Tibial nerve (tissue), 4 donors: ENCODE measurements at regions not wholly inside any gene's neighbourhood (a gene's known extent, or its start where the extent isn't known, plus 50 kb on each side); places are given as distances from the start of the nearest gene placed in this dataset.

ENCODE experiments used
- DNase-seq, 2 donors: peaks; one replicate each; pipeline ENCODE4 v3.0.0-alpha.2; 2019; ENCODE audit warnings: low spot score in 2 of 2
- H3K27ac ChIP-seq, 4 donors: fragments of 200-600 bp; sonication (generic) in 3 of 4; one replicate each; pipeline ENCODE4 v1.5.1; 2017 to 2019; ENCODE audit warnings: mild to moderate bottlenecking in 1 of 4
- H3K27me3 ChIP-seq, 2 donors: fragments of 200-600 bp; sonication (generic) in 1 of 2; one replicate each; pipeline versions ENCODE4 v1.5.1 to v1.6.0; 2017 to 2019
- H3K36me3 ChIP-seq, 3 donors: fragments of 200-600 bp; sonication (generic); one replicate each; pipeline ENCODE4 v1.5.1; 2018 to 2019
- H3K4me1 ChIP-seq, 4 donors: fragments of 200-600 bp; sonication (generic) in 3 of 4; one replicate each; pipeline ENCODE4 v1.5.1; 2017 to 2019
- H3K4me3 ChIP-seq, 4 donors: fragments of 200-600 bp; sonication (generic) in 3 of 4; one replicate each; pipeline ENCODE4 v1.5.1; 2017 to 2019; ENCODE audit warnings: mild to moderate bottlenecking in 1 of 4, moderate library complexity in 1 of 4
- H3K9me3 ChIP-seq, 4 donors: fragments of 200-600 bp; sonication (generic) in 3 of 4; one replicate each; pipeline ENCODE4 v1.5.1; 2017 to 2019
- CTCF ChIP-seq, 5 experiments: fragments of 200-600 bp in 3 of 5; fragments of 450-650 bp in 2 of 5; sonication (generic) in 3 of 5; IDR thresholded peaks; one replicate each; pipeline ENCODE4 v1.5.1; 2016 to 2019; ENCODE audit warnings: antibody characterized with exemption in 5 of 5, mild to moderate bottlenecking in 3 of 5, moderate library complexity in 2 of 5
- EP300 ChIP-seq, 2 donors: sonication (generic); formaldehyde crosslinking; IDR thresholded peaks; one replicate each; pipeline ENCODE4 v1.6.1; 2017; ENCODE audit warnings: antibody characterized with exemption in 2 of 2, mild to moderate bottlenecking in 1 of 2
- POLR2A ChIP-seq, 2 donors: fragments of 450-650 bp; IDR thresholded peaks; one replicate each; pipeline ENCODE4 v1.6.1; 2017; ENCODE audit warnings: antibody characterized with exemption in 2 of 2, mild to moderate bottlenecking in 2 of 2, moderate library complexity in 2 of 2
- WGBS, 2 donors: methylation state at CpG; one replicate each; pipeline ENCODE4 v1.1.5; 2018; 5-methylcytosine and 5-hydroxymethylcytosine counted together

- WGBS, 2 donors = 21 to 23% methylated on average over 3 of the region's 3 CpGs
- no peak overlapping the region for H3K27ac ChIP-seq
- TF ChIP-seq EP300 (IDR thresholded peaks at IDR 0.05) (no peak), POLR2A (IDR thresholded peaks at IDR 0.05) (no peak), CTCF (IDR thresholded peaks at IDR 0.05) (no peak)
- no peaks in the 10 kb centered on the region for H3K9me3 ChIP-seq
- no peaks in the 10 kb centered on the region for H3K27me3 ChIP-seq
- H3K4me3 ChIP-seq = no peak overlapping the region
- no peak for DNase-seq
- H3K36me3 ChIP-seq = no peaks in the 10 kb centered on the region
- H3K4me1 ChIP-seq = no peaks in the 10 kb centered on the region
Observed at GRCh38 chr18:45119876-45120275, 439.2 kb downstream of the SETBP1 start.

- no peaks in the 10 kb centered on the region for H3K4me1 ChIP-seq
- H3K27me3 ChIP-seq = no peaks in the 10 kb centered on the region
- TF ChIP-seq POLR2A (IDR thresholded peaks at IDR 0.05) (no peak), EP300 (IDR thresholded peaks at IDR 0.05) (no peak), CTCF (IDR thresholded peaks at IDR 0.05) (no peak)
- no peaks in the 10 kb centered on the region for H3K36me3 ChIP-seq
- no peak overlapping the region for H3K27ac ChIP-seq
- WGBS, 2 donors = 82 to 87% methylated on average over 1 of the region's 1 CpG
- no peak overlapping the region for H3K4me3 ChIP-seq
- no peaks in the 10 kb centered on the region for H3K9me3 ChIP-seq
- DNase-seq = no peak
Observed at GRCh38 chr18:45121146-45121545, 440.5 kb downstream of the SETBP1 start.

GRCh38 chr18:45122506-45122905, 441.8 kb downstream of the SETBP1 start:
- no peaks in the 10 kb centered on the region for H3K27me3 ChIP-seq
- no peak overlapping the region for H3K27ac ChIP-seq
- no peak overlapping the region for H3K4me3 ChIP-seq
- H3K4me1 ChIP-seq = no peaks in the 10 kb centered on the region
- H3K9me3 ChIP-seq = no peaks in the 10 kb centered on the region
- no peak for DNase-seq
- TF ChIP-seq CTCF (IDR thresholded peaks at IDR 0.05) = no peak
- TF ChIP-seq POLR2A (IDR thresholded peaks at IDR 0.05) = no peak
- TF ChIP-seq EP300 (IDR thresholded peaks at IDR 0.05) = no peak
- 86 to 96% methylated on average over 1 of the region's 1 CpG for WGBS, 2 donors
- H3K36me3 ChIP-seq = no peaks in the 10 kb centered on the region

- Histone ChIP-seq H3K36me3 (no peaks in the 10 kb centered on the region), H3K27me3 (no peaks in the 10 kb centered on the region), H3K4me3 (no peak overlapping the region), H3K27ac (no peak overlapping the region), H3K9me3 (no peaks in the 10 kb centered on the region), H3K4me1 (no peaks in the 10 kb centered on the region)
- no peak for DNase-seq
- no peak for TF ChIP-seq CTCF (IDR thresholded peaks at IDR 0.05)
- TF ChIP-seq POLR2A (IDR thresholded peaks at IDR 0.05) = no peak
- no peak for TF ChIP-seq EP300 (IDR thresholded peaks at IDR 0.05)
Observed at GRCh38 chr18:45127405-45127804, 446.7 kb downstream of the SETBP1 start.

- no peak overlapping the region for H3K27ac ChIP-seq
- no peaks in the 10 kb centered on the region for H3K27me3 ChIP-seq
- H3K36me3 ChIP-seq = no peaks in the 10 kb centered on the region
- no peak overlapping the region for H3K4me3 ChIP-seq
- TF ChIP-seq CTCF (IDR thresholded peaks at IDR 0.05) (no peak), EP300 (IDR thresholded peaks at IDR 0.05) (no peak)
- H3K9me3 ChIP-seq = no peaks in the 10 kb centered on the region
- no peaks in the 10 kb centered on the region for H3K4me1 ChIP-seq
- WGBS, 2 donors = 90 to 94% methylated on average over 1 of the region's 1 CpG
- DNase-seq = no peak
Observed at GRCh38 chr18:45133276-45133675, 452.6 kb downstream of the SETBP1 start.
